ENCODE measurements at regions not wholly inside any gene's neighbourhood (a gene's known extent, or its start where the extent isn't known, plus 50 kb on each side); places are given as distances from the start of the nearest gene placed in this dataset.

DNA sequence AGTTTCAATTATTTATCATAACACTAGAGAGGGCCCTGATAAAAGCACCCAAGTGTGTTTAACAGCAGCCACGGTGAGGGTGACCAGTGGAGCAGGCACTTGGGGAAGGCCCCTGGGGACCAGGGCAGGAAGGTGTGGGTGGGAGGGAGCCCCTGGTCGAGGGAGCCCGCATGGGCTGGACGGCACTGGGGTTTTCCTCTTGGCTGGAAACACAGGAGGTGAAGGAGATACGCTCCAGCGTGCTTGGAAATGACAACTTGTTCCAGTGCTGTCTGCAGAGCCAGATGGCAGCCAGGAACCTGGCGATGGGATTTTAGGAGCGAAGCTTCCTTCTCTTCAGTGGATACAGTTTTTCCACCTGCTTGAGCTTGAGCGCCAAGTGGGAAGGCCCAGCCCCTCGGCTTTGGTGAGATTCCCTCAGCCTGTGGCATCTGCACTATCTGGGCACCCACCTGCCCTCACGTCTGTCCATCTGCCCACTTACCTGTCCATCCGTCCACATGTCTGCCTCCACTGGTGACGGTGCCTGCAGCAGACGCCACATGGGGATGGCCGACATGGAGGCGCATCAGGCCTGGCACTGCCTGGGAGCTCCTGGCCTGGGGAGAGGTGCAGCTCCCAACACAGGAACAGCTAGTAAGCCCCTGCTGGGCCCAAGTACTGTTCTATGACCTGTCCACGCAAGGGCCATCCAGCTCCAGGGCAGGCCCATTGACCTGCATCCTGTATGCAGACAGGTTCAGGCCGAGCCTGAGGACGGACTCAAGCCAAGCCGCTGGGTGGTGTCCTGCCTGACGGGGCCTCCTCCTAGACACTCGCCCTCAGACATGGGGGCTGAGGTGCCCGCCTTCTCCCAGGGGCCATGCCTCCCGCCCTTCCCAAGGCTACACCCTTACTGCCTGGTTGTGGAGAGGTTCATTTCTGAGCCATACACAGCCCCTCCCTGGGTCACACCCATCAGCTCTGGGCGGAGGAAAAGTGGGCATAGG is 192.2 kb upstream of the C14orf180 start:
- TF ChIP-seq, protein P1, sequence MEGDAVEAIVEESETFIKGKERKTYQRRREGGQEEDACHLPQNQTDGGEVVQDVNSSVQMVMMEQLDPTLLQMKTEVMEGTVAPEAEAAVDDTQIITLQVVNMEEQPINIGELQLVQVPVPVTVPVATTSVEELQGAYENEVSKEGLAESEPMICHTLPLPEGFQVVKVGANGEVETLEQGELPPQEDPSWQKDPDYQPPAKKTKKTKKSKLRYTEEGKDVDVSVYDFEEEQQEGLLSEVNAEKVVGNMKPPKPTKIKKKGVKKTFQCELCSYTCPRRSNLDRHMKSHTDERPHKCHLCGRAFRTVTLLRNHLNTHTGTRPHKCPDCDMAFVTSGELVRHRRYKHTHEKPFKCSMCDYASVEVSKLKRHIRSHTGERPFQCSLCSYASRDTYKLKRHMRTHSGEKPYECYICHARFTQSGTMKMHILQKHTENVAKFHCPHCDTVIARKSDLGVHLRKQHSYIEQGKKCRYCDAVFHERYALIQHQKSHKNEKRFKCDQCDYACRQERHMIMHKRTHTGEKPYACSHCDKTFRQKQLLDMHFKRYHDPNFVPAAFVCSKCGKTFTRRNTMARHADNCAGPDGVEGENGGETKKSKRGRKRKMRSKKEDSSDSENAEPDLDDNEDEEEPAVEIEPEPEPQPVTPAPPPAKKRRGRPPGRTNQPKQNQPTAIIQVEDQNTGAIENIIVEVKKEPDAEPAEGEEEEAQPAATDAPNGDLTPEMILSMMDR (IDR thresholded peaks at IDR 0.05), result no peak
- TF ChIP-seq POLR2AphosphoS5 (IDR thresholded peaks at IDR 0.05), result no peak
